H54 (cell line): ENCODE measurements at regions not wholly inside any gene's neighbourhood (a gene's known extent, or its start where the extent isn't known, plus 50 kb on each side); places are given as distances from the start of the nearest gene placed in this dataset.

ENCODE experiments used
- DNase-seq: peaks from one replicate; pipeline ENCODE4 v3.0.0; 2011; ENCODE audit warnings: low spot score, mixed read lengths; ENCODE audit not compliant: insufficient read length
- FAIRE-seq: peaks from 3 replicates; lab custom pipeline; 2011; peaks lifted over from hg19 to GRCh38; lab: Jason Lieb, UNC
- POLR2A ChIP-seq: IDR thresholded peaks from 2 replicates; pipeline ENCODE4 v1.6.1; 2011; ENCODE audit warnings: low read depth, mild to moderate bottlenecking, low read length

- DNase-seq (no peak), FAIRE-seq (no peak)
- no peak for TF ChIP-seq POLR2A
Measured at GRCh38 chr13:73394066-73394465, 335.3 kb downstream of the KLF5 start.

DNA sequence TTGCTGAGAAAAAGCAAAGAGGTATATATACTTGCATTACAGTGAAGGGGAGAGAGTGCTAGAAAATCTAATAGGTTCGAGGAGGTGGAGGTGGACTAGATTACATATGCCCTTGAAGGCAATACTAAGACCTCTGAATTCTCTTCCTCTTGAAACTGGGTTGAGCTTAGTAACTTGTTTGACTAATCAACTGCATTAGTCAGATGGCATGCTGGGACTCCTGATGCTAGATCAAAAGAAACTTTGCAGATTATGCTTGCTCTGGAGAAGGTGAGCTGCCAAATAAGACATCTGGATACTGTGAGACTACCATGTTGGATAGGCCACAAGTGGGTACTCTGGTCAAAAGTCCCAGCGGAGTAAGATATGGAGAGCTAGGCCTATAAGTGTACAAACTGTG is 331.3 kb downstream of the KLF5 start:
- no peak for TF ChIP-seq POLR2A
- DNase-seq = no peak
- no peak for FAIRE-seq

DNA sequence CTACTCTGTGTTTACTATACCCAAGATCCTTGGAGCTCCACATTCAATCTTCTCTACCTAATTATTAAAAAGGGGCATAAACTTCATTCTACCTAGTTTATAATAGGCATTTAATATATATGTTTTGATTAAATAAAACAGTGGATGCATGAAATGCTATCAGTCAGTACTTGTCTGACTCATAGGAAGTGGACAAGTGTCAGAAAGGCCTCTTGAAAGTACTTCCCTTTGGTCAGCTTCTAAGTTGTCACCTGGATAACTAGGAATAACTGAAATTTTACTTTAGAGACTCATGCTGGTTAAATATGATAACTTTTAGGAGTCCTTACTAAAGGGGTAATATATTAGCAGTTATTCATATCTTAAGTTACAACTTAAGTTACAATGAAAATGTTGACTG is 329.8 kb downstream of the KLF5 start:
- no peak for FAIRE-seq

GRCh38 chr13:73387318-73387717 is 328.5 kb downstream of the KLF5 start:
- FAIRE-seq (no peak), DNase-seq (no peak)
- no peak for TF ChIP-seq POLR2A

More for the DNA sequence above, 329.8 kb downstream of the KLF5 start:
- no peak for TF ChIP-seq POLR2A
- DNase-seq = no peak

DNA sequence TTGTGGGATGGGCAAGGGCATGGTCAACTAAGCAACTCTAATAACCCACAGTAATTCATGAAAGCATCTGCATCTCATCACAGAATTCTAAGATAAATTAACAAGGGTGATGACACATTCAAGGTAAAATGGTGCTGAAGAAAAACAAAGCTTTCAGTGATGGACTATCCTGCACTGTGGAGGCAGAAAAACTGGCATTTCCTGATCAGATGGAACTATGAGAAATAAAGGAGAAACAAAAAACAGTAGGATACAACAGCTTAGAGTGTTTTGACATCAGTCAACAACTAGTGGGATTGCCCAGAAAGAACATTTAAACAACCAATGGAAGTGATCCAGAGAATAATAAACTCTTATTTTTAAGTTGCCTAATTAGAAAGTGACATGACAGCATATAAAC is 327.0 kb downstream of the KLF5 start:
- no peak for TF ChIP-seq POLR2A
- no peak for FAIRE-seq

DNA sequence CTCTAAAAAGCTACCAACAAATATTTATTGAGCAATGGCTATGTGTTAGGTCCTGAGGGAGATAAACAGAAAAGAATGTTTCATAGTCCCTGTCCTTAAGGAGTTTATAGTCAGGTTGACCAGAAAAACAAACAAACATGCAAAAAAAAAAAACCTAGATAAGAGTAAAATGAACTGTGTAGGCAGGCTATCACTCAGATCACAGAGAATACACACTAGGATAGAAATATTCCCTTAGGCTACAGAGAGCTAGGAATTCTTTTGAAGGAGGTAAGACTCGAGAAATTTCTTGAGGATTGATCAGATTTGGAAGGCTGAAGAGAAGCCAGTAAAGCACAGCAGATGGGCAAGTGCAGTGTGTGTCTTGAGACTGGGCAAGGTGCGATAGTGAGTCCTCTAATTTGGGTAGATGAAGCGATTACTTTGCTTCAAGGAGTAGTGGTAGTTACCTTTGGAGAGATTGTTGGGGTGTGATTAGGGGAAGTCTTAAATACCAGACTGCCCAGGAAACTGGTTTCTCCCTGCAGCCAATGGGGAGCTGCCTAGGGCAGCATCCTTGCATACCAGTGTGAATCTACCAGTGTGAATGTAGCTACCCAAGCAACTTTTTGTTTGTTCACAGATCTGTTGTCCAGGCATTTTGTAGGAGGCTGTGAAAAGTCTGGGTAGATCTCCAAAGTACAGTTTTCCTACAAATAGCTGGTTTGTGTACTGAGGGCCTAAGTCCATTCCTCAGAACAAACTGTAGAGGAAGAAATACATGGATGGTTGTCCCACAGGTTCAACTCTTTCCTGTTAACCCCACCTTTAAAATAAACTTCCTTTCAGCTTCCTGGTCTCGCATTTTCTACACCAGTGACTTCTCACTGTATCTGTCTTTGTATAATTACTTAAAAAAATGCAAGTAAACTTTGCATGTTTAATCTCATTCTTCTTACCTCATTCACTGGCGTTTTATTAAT is 314.1 kb downstream of the KLF5 start:
- DNase-seq = no peak
- no peak for FAIRE-seq

More for the DNA sequence above, 327.0 kb downstream of the KLF5 start:
- no peak for DNase-seq

GRCh38 chr13:73370066-73370465 is 311.3 kb downstream of the KLF5 start:
- TF ChIP-seq POLR2A = no peak
- no peak for FAIRE-seq

More for the DNA sequence above, 314.1 kb downstream of the KLF5 start:
- TF ChIP-seq POLR2A = no peak

DNA sequence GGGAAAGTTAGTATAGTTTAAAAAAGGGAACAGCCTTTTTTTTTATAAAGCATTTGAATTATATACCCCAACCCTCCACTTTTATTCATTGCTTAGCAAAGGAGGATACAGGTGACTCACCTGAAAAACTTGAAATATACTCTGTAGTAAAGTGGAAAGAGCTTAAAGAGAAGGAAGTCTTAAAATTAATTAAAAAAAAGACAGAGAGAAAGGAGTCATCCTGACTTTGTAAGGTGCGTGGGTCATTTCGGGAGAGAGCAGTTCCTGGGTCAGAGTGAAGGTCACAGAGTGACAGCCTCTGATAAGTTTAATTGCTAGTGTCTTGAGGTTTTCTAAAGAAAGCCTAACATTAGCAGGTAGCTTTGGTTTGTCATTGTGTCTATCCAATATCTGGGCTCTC is 310.3 kb downstream of the KLF5 start:
- DNase-seq (no peak), FAIRE-seq (no peak)
- TF ChIP-seq POLR2A = no peak

More at GRCh38 chr13:73370066-73370465, 311.3 kb downstream of the KLF5 start:
- no peak for DNase-seq

DNA sequence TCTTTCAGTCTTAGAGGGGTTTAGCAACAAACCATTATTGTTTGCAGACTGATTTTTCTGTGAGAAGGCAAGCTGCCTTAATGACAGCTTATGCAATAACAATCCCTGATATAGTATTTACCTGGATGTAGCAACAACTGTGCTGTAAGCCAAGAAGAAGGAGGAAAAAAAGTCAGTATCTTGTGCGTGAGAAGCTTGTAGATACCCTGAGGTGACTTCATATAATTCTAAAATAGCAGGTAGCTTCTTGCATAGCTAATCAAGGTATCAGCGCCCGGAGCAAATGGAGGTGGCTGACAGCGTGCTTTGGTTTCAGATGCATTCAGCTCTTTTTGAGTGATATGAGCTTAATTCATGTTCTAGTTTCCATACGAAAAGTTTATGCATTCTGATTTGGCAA is 309.8 kb downstream of the KLF5 start:
- FAIRE-seq = no peak
- DNase-seq = no peak

DNA sequence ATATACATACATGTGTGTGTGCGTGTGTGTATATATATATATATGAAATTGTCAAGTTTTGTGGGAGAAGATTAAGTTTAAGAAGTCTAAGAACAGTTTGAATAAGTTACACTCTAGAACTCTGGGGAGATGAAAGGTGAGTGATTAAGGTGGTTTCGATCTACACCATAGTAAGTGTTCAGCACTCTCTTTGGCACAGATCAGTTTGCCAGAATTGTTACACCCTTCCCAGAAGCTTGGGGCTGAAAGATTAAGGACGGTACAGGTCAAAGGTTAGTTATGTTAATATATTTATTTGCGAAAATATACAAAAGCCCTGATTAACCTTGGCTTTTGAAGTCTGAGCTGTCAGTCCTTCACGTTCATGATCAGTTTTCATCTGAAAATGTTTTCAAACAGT is 309.1 kb downstream of the KLF5 start:
- no peak for FAIRE-seq
- DNase-seq = no peak
- no peak for TF ChIP-seq POLR2A

More for the DNA sequence above, 309.8 kb downstream of the KLF5 start:
- no peak for TF ChIP-seq POLR2A

DNA sequence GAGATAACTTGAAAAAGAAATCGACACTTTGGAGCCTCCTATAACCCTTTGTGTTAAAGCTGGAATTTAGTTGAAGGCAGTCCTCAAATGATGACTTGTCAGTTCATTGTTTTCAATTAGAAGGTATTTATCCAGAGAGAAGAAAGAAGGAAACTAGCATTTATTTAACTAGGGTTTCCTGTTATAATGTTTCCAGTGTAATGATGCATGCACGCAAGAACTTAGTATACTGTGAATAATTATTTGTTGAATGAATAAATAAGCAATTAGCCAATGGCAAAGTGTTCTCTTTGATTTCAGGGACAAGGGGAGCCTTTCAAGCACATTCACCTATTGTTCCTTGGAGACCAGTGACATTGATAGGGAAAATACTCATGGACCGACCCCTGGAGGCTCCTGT is 307.4 kb downstream of the KLF5 start:
- TF ChIP-seq POLR2A = no peak

GRCh38 chr13:73365681-73366080 is 306.9 kb downstream of the KLF5 start:
- TF ChIP-seq POLR2A = no peak
- FAIRE-seq = no peak
- DNase-seq = no peak

More for the DNA sequence above, 307.4 kb downstream of the KLF5 start:
- FAIRE-seq (no peak), DNase-seq (no peak)

GRCh38 chr13:73365252-73365651 is 306.4 kb downstream of the KLF5 start:
- TF ChIP-seq POLR2A = no peak
- DNase-seq = no peak
- FAIRE-seq = no peak

- DNase-seq = no peak
- no peak for FAIRE-seq
- no peak for TF ChIP-seq POLR2A
Measured at GRCh38 chr13:73364736-73365135, 305.9 kb downstream of the KLF5 start.
